Middle frontal gyrus (tissue), 1 donor: ENCODE measurements at regions not wholly inside any gene's neighbourhood (a gene's known extent, or its start where the extent isn't known, plus 50 kb on each side); places are given as distances from the start of the nearest gene placed in this dataset.

ENCODE experiments used
- DNase-seq: peaks from one replicate; pipeline ENCODE4 v3.0.0-alpha.2; 2015; ENCODE audit warnings: low spot score; ENCODE audit errors: extremely low spot score

- DNase-seq, result no peak
Observed at GRCh38 chr6:164006459-164006858, 591.9 kb downstream of the QKI start.

DNA sequence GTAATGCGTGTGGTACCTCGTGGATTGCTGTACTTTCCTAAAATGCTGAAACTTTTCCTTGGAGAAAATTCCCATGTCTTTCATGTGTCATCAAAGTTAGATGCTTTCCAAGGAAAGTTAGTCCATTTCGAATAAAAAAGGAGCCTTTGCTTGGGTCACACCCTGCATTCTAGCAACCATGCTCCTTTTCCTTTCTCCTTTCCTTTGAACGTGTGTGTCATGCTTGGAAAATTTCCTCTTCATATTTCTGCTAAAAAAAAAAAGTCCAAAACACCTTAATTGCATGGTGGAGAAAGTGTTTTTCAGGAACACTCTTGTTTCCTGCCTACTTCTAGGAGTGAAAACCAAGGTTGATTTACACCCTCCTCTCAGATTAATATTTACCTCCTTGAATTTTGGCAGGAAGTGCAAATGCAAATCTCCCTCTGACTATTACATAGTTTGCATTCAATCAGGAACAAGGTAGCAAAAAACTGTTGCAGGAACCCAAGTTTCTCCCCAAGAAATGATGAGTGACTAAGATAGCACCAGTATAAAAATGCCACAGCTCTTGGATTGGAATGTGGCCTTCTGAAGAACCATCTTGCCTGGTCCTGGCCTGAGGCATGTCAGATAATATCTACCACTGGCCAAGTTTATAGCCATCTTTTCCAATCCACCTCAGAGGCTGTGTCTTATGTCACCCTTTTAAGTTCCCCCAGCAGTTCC, 590.6 kb downstream of the QKI start:
- DNase-seq, result no peak

DNA sequence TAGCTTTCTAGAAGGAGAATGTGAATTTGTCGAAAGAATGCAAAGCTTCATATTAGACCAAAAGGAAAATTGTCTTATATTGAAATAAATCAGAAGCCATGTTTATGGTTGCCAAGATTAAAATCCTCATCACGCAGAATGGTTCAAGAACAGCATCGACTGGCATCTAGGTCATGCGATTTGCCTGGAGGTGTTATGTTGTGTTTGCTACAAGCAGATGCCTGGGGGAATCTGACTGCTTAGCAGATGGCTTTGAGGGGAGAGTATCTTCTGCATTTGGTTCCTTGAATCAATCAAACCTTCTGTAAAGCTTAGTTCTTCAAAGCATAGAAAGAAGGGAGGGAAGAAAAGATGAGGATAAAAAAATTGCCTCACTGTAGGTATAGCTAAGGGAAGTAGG, 585.8 kb downstream of the QKI start:
- DNase-seq, result no peak

- DNase-seq, result no peak
Observed at GRCh38 chr6:163999475-164000125, 585.1 kb downstream of the QKI start.

GRCh38 chr6:163998496-163998895, 584.0 kb downstream of the QKI start:
- no peak for DNase-seq

DNA sequence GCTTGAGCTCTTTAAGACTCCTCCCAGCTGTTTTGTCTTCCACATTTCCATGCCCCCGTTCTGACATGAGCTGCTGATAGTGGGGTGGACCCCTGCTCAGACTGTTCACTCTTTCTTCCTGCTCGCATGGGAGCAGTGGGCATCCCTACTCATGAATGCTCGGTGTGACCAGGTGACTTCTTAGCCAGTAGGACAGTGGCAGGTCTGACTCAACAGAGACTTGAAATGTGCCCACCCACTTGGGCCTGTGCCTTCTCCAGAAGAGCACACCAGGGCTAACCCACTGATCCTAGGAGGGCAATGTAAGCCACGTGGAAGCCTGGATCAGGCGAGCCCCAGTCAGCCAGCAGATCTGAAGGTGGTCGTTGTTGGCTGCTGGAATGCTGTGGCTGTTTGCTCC, 582.0 kb downstream of the QKI start:
- no peak for DNase-seq

- no peak for DNase-seq
Observed at GRCh38 chr6:163994566-163994965, 580.0 kb downstream of the QKI start.

DNA sequence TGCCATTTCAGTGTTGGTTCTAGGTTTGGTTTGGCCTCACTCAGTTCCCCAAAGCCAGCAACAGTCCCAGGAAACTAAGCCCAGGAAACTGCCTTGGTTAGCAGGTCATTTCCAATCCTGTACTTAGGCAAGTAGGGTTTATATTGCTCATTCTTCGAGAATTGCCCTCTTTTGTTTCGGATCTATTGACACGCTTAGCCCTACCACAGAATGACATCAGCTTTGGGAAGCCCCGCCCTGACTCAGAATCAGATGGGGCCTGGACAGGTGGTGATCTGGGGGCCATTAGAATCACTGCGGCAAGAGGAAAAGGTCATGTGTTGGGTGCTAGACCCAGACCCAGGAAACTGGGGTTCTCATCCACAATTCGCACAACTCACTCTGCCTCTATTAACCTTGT, 578.2 kb downstream of the QKI start:
- DNase-seq, result no peak

DNA sequence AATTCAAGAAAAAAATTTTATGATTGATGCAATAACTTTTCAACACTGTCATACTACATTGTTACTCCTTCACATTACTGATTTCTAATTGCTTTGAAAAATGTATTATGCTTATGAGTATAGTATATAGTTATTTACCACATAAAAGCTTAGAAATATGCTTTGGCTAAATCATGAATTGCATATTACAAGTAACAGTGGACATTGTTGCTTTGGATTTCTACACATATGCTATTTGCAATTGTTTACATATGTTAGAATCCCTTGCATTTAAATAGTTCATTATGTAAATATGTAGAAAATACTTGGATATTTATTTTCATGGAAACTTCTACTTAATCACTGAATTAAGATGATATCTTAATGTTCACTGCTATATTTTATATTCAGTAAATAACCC, 577.5 kb downstream of the QKI start:
- DNase-seq, result no peak

- no peak for DNase-seq
Observed at GRCh38 chr6:163991321-163991720, 576.8 kb downstream of the QKI start.

GRCh38 chr6:163986313-163986712, 571.8 kb downstream of the QKI start:
- DNase-seq, result no peak

DNA sequence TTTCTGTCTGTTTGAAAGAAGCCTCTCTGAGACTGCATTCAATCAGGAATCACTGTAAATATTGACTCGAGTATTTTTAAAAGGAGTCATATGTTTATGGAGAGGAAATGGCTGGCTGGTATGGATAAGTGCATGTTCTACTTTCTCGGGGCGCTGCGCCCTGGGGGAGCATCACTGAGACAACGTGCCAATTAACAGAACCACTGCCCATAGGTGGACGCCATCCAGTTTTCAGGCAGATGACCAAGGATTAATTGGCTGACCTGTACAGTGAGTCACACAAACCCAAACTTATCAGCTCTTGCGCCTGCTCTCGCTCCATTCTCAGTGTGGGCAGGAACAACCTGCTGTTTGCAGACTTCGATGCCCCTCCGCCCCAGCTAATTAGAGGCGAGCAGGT, 571.2 kb downstream of the QKI start:
- DNase-seq, result no peak

DNA sequence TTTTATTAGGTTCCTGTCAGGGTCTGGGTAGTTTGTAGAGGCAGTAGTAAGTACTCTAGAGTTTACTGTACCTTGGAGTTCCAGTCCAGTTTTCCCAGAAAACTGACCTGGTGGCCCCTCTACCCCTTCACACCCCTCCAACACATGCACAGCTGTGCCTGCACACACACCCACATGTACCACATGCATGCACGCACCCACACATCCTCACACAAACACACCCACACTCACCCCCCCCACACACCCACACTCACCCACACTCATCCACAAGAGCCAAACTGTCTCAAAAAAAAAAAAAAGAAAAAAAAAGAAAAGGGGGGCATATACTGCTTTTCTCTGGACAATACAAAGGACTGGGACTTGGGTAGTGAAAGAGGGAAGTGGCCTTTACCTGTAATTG, 570.5 kb downstream of the QKI start:
- no peak for DNase-seq

DNA sequence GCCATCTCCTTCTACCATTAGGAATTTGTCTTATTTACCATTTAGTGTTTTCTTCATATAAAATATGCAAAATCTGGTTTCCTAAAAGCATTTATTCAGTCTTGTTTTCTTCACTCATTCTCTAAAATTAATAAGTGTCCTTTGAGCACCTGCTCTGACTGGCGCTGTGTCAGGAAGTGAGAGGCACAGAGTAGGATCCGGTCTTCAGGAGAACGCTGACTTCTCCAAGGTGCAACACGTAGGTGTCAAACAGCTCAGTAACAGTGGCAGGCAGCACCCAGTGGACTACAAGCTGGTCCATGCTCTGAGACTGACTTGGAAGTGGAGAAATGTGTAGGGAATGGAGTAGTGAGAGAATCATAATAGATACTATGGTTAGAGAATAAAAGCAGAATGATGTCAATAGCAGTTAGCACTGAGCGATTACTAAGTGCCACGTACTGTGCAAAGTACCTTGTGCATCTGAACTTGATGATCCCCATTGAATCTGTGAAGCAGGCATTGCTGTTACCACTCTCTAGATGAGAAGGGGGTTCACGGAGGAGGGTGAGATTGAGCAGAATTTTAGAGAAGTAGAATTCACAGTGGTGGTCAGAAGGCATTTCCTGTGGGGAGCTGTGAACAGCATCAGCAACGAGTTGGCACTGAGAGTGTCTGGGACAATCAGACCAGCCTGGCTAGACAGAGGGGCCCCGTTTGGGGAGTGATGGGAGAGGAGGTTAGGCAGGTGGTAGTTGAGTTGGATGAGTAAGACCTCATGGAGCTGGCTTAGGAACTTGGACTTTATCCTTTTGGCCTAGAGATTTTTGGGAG, 569.8 kb downstream of the QKI start:
- no peak for DNase-seq

DNA sequence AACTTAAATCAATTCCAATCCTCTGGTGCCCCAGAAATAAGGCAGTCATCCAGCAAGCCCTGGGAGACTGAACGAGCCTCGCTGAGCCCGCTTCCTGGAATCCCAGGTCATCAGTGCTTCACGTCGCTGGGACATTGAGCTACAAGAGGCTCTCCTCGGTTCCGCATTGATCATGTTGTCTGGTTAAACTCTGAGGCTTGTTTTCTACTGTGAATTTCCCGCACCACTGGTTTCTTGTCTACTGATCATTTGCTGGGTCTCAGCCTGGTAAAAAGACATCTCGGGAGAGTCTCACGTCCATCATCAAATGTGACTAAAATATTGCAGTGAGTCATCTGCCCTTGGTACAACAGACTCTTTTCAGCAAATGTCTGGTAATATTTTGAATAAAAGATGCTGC, 569.2 kb downstream of the QKI start:
- no peak for DNase-seq

DNA sequence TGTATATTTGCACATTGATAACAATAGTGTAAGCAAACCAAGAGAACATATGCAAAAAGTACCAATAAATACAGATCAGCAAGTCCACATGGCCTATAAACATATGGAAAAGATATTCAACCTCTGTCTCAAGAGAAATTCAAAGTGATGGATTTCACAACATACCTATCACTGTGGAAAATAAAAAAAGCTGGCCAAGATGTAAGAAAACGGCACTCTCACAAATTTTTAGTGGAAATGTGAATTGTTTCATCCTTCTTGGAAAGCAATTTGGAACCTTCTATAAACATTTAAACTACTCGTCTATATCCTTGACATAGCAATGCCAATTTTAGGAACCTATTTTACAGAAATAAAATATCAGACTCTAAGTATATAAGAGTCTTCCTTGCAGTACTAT, 559.8 kb downstream of the QKI start:
- DNase-seq, result no peak

- no peak for DNase-seq
Observed at GRCh38 chr6:163971841-163972838, 557.6 kb downstream of the QKI start.

DNA sequence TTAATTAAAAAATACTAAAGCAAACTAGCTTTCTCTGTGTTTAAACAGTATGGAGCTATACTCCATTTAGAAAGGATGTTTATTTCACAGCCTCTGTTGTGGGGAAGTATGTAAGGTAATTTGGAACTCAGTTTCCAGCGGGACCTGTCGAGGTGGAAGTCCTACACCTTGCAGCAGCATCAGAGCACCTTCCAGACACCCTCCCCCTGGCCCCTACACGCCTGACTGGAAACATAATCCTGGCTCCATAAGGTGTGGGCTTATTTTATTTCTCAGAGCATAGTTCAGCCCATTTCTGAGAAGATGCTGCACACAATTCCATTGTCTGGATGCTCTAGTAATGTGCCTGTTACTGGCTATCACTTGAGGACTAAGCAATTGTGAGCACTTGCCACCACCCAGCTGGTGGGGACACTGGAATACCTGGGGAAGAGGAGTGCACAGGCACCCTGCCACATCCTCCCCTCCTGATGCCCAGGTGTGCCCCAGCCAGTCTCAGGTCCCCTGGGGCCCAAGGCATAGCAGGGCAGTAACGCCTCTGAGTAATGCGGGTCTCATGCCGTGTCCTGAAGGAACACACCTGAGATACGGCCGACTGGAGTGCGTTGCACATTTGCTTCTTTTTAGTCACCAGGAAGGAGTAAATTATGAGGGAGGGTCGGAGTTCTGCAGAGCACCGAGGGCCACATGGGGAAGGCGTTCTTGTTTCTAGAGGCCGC, 556.5 kb downstream of the QKI start:
- no peak for DNase-seq

DNA sequence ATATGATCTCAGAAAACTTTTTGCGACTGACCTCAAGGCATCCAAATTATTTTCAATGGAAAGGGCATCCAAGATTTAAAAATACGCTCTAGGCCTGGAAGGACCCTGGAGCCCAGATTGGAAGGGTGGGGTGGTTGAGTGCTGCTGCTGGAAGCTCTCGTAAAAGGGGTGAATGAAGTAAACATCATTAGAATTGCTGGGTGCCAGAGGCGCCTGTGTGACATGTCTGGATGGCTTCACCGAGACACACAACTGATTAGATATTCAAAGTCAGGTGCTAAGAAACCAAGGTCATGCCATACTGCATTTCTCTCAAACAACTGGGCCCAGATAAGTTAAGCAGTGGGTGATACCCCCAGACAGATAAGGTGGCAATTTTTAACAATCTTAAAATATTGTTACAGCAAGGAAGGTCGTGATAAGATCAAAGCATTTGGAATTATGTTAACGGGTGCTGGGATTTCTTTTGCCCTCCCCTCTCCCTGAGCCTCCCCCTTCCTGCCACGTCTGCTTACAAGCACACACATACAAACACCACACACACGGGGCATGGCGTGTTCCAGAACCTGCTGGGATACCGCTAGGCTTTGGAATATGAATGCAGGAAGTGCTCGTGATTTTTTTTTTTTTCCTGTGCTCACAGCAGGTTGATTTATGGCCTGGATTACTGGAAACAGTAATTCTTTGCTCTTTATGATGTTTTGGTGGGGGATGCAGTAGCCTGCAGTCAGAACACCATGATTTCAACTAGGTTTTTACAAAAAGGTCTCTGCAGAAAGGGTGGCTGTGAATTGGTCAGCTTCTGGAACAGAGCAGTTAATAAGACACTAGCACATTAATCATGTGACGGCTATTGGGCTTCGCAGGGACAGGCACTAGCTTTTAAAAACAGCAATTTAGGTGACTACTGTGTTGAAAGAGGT, 551.2 kb downstream of the QKI start:
- no peak for DNase-seq

GRCh38 chr6:163964789-163965188, 550.3 kb downstream of the QKI start:
- DNase-seq, result no peak
